AG08395 (cell line): ENCODE measurements at regions not wholly inside any gene's neighbourhood (a gene's known extent, or its start where the extent isn't known, plus 50 kb on each side); places are given as distances from the start of the nearest gene placed in this dataset.

Source experiments
- DNase-seq: peaks from one replicate; pipeline ENCODE4 v3.0.0; 2012; ENCODE audit warnings: mixed read lengths, low spot score

DNA sequence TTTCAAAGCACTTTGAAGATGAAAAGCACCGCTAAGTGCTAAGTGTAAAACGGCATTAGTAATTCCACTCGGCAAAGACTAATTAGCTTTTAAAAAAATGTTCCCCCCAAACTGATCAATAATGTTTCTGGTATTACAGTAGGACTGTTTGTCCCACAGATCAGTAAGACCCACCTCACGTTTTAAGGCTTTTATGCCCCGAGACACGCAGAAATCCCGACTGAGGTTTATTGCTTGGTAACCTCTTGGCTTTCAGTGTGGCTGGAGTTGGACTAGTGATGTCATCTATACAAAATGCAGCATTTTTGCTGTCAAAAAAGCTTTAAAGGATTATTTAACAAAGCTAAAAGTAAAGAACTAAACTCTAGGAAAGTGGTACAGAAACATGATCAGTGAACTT, 414.6 kb upstream of the PSMD7 start:
- no peak for DNase-seq

DNA sequence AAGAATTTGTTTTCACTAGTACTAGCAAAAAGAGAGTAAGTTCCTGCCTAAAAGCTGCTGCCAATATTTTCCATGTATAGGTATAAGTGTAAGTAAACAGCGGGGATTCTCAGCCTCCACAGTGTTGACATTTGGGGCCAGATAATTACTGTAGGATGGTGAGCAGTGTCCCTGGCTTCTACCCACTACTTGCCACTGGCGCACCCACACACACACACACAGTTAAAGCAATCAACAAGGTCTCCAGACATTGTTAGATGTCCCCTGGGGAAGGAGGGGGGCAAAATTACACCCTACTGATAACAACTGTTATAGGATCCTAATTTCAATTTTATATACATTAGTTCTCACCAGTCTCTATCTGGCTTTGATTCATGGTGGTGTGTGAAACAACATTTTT, 417.0 kb upstream of the PSMD7 start:
- no peak for DNase-seq

DNA sequence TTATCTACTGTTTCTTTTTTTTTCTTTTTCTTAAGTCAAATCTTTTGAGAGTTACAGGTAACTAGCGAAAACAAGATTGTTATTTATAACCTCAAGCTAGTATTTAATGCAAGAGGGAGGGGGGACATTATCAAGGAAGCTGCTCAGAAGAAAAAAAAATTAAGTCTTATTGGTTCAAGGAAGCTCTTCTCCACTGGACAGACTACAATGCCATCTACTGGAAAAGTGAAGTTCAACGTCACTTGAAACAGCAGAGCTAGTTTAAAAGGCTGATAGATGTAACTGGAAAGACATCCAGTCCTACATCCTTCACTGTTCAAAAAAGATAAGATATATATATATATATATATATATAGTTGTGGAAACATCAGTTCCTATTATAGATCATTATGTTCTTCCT, 418.0 kb upstream of the PSMD7 start:
- peak; percentile 67 for DNase-seq

DNA sequence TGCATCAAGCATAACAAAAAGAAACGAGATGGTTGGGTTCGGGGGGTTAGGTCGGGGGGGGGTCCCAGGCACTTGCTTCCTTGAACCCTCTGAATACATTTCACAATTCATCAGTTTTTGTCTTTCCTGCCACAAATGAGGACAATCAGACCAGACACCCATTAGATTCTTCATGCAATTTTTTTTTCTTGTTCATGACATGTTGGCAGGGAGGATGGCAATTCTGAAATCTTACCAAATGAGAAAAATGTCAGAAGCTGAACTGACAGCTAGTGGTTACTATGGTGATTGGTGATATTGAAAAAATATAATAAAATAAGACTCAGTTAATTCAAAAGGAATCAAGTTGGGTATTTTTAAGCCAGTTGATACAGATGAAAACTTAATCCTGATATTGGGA, 419.5 kb upstream of the PSMD7 start:
- no peak for DNase-seq

DNA sequence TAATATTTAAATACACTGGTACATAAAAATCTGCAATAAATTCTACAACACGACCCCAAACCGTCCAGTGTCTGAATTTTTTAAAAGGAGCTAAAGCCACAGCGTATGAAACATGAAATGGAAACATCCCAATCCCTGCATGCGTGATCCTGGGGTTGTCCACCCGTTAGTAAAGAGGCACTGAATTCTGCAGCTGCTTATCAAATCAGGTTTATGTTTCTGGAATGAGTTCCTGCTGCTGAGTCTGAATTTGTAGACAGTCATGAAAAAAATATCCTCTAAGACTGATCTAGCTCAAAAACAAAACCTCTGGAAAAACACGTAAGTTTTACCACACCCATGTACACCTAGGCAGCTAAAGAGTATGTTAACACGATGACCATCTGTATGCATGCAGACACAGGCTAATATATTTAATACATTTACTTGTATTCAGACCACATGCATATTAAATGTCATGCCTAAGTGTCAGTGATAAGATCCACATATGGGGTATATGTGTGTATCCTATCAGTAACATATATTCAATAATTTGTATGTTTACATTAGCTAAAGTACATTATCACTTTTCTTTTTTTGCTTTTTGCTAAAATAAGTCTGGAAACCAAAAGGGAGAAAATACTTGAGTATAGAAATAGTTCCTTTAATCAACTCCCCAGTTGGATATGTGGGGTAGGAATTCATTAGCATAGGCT, 420.5 kb upstream of the PSMD7 start:
- DNase-seq = no peak

DNA sequence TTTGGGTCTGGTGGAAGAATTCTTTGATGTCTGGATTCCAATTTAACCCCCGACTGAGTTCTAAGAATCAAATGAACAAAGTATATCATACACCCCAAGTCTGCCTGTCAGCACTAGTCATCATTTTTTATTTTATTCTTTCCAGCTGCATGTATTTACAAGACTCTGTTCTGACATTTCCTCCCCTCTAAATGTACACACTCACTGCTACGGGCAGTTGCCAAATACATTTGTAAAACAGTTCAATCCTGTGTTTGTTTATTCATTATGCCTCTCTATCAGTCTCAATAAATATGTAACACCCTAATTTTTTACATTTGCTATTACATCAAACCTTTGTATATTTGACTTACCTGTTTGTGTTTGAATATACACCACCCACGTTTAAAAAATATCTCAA, 422.3 kb upstream of the PSMD7 start:
- DNase-seq = no peak

DNA sequence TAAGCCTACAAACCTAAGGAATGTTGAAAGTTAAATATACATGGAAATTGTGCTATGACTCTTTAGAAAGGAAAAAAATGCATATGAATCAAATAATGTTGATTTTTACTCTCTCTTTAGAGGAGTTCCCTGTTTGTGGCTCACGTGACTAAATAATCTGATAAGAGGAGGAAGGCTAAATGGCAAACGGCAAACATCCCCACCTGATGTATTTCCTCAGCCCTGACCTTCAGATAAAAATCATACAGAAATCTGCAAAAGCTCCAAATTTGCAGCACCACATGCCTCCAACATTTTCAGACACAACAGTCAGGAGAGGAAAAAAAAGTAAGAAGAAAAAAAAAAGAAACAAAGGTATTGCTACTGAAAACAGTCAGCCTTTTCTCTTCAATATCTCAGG, 423.0 kb upstream of the PSMD7 start:
- DNase-seq = no peak

DNA sequence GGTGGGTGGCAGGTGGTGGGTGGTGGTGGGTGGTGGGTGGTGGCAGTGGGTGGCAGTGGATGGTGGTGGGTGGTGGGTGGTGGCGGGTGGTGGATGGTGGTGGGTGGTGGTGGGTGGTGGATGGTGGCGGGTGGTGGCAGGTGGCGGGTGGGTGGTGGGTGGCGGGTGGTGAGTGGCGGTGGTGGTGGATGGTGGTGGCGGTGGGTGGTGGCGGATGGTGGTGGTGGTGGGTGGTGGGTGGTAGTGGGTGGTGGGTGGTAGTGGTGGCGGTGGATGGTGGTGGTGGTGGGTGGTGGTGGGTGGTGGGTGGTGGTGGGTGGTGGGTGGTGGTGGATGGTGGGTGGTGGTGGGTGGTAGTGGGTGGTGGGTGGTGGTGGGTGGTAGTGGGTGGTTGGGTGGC, 423.8 kb upstream of the PSMD7 start:
- DNase-seq = no peak

DNA sequence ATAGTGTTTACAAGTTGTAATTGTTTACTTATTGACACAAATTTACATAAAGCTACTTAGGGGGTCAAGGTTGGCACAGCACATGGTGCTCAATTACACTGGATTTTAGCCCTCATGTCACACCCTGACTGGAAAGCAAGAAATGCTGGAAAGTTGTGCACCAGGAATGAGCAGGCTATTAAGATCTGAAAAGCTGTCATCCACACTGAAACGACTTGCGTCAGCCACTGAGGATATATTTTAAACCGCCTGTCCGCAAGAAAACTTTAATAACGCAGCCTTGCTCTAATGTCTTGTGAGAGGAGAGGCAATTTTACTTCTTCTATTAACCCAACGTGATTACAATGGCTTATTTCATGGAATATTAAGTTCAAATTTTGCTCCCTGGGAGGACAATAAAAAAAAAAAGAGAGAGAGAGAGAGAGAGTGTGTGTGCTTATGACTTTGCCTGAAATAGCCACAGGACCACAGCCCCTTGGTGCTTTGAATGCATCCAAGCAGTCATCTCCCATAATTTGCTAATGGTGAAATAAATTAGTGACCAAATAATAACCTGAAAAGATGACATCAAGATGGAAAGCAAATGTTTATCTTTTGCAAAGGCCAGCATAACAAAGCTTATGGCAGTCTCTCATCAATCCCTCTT, 425.4 kb upstream of the PSMD7 start:
- DNase-seq = no peak

DNA sequence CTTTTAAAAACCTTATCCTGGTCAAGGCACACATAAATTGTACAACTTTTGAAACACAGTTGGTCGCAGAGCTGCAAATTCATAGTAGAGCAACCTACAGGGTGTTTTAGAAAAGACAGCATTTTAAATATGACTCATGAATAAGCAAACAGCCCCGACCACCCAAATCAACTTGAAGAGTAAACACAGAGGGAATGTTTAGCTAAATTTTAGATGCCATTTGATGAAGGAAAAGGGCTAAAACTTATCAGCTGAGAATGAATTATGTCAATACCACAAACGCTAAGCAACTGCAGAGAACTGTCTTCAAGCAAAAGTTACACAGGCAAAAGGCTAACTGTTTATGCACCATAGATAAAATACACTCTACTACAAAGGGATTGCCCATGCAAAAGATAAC, 427.5 kb upstream of the PSMD7 start:
- DNase-seq = no peak

DNA sequence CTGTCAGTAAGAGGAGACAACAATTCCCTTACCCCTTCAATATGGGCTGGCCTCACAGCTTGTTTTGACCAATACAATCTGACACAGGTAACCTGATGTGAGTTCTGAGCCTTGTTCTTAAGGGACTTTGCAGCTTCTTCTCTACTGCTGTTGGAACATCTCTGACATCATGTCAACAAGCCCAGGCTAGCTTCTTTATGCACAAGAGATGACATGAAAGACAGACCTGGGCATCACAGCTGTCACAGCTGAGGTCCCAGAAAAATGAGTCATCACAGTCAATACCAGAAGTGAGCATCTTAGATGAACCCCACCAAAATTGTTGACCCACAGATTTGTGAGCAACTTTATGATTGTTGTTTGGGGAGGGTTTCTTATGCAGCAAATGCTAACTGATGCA, 431.7 kb upstream of the PSMD7 start:
- DNase-seq = no peak

DNA sequence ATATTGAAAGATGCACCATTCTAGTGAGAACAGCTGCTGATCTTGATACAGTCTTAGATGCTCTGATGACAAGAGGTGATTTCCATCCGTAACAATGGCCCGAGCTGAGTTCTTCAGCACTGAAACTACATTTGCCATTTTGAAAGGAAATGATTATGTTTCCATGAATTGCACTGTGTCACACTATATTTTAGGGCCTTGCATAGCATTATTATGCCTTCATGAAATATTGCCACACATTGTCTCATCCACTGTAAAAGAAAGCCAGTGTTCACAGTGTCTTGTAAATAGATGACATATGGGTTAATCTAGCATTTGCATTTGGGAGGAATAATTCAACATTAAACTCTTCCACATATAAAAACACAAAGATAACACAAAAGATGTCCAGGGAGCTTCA, 438.3 kb upstream of the PSMD7 start:
- no peak for DNase-seq

DNA sequence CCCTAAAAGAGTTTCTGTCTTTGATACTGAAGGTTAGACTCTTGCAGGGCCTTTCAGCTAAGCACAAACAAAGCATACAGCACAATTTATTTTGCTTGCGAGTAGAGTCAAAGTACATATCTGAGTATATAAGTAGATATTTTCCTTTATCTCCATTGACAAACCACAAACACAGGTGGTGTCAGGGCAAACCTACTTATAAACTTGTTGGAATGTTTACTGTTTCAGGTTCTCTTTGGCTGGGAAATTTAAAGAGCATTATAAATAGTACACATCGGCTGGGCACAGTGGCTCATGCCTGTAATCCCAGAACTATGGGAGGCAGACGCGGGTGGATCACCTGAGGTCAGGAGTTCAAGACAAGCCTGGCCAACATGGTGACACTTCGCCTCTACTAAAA, 442.6 kb upstream of the PSMD7 start:
- DNase-seq = no peak

DNA sequence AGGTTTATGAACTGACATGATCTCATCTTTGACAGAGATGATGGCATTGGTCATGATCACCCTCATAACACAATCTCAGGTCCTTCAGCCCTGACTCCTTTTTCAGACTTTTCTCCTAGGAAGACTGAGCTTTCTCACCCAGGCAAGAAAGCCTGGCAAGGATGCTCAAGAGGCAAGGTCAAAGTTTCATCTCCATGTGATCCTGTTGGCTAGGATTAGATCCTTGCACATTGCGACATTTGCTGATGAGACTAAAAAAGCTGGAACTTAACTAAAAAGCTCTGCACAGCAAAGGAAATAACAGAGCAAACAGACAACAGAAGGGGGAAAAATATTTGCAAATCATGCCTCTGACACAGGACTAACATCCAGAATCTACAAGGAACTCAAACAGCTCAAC, 444.1 kb upstream of the PSMD7 start:
- DNase-seq = no peak

DNA sequence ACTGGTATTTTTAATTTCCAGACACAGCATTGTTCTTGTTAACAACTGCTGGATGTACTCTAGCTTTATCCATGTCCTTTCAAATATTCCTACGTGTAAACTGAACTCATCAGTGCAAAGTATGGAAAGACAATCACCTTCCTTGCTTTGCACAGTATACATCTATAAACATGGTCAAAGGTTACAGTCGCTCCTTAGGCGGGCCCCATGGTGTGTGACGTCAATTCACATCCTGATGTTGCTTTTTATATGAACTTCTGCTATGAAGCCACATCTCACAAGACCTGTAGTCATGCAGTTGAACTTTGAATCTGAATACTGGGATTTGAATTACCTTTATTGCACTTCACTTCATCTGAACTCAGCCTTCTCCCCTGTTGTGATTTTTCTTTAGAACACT, 447.6 kb upstream of the PSMD7 start:
- DNase-seq = no peak

DNA sequence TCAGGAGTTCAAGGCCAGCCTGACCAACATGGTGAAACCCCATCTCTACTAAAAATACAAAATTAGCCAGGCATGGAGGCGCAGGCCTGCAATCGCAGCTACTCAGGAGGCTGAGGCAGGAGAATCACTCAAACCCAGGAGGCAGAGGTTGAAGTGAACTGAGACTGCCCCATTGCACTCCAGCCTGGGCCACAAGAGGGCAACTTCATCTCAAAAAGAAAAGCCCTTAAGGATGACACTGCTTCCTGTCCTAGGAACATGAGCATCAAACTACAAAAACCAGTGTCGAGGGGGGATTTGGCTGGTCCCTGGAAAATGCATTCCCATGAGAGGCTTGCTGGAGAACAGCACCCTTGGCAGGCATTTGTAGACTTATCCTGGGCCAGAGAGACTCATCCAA, 449.5 kb upstream of the PSMD7 start:
- DNase-seq = no peak

DNA sequence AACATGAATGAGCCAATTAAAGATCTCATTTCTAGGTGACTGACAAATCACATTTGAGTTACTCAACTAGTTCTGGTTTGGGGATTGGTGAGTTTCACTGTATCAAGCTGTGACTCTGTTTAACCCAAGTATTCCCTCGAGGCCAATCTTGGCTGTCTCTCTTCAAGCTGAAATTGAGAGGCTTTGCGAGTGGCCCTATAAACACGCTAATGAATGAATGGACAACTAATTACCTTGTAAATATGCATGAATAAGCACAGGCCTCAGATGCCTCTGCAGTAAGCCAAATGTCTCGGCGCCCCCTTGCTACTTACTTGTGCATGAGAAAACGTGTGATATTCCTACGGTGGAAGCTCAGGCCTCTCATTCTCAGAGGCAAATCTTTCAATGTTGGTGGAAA, 450.3 kb upstream of the PSMD7 start:
- no peak for DNase-seq

DNA sequence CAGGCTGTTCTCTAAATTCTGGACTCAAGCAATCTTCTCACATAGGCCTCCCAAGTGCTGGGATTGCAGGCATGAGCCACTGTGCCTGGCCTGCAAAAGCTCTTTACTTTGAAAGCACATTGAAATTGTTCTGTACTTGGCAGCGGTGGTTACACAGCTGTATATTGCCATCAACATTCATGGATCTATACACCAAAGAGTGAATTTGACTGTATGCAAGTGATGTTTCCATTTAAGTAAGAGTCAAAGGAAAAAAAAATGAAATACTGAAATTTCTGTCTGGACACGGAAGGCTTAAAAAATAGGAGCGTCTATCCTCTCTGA, 450.6 kb upstream of the PSMD7 start:
- DNase-seq = no peak

DNA sequence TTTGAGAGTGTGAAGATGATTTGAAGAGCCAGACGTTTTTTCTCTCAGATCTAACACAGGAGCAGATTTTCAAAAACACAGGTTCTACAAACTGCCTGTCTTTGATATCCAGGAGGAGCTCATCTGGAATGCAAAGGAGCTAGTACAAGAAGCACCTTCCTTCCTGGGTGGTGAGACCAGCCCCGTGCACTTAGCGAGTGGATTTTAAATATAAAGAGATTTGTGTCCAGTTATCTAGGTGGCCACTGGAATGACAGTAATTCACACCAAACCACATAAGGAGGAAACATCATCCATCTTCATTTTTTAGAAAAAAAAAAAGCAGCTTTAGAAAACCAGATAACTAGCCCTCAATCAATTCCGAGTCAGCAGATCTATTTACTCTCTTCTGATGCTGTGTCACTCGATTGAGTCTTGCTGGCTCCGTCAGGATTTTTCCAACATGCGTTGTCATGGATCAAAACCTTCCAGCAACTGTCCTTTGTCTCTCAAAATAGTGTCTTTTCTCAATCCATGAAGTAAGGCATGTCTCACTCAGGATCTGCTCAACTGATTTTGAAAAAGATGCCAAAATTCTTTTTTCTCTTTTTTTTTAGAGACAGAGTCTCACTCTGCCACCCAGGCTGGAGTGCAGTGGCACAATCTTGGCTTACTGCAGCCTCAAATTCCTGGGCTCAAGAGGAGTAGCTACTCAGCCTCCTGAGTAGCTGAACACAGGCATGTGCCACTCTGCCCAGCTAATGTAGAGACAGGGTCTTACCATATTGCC, 451.2 kb upstream of the PSMD7 start:
- DNase-seq = no peak

DNA sequence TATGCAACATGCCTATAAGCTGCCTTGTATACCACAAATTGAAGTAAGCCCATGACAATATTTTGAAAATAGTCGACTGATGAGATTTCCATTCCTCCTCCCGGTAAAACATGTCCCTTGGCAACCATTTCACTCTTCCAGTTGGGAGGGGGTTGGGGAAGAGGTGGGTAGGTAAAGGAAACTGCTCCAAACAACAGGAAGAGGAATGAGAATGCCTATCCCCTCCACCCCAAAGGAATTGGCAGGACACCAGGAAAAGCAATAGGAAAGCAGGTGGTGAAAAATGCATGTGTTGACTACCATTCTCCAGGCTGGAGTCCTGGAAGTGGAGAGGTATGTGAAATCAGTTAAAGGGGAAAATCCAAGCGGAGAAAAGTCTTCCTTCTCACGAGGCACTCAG, 455.9 kb upstream of the PSMD7 start:
- DNase-seq = no peak

DNA sequence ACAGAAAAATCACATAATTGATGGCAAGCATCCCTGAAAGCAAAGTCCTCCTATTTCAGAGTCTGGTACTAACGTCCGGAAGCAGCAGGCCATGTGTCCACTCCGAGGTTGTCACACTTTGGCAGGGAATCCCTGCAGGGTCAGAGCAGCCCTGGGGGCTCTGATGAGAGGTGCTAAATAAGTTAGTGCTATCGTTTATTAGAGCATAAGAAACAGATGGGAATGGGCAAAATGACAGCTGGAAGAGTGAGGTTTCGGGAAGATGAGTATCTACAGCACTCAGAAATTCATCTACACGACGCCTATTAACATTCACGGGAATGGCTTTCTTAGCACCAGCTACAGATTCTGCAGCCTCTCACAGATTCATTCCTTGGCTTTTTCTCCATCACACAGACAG, 465.4 kb upstream of the PSMD7 start:
- no peak for DNase-seq

DNA sequence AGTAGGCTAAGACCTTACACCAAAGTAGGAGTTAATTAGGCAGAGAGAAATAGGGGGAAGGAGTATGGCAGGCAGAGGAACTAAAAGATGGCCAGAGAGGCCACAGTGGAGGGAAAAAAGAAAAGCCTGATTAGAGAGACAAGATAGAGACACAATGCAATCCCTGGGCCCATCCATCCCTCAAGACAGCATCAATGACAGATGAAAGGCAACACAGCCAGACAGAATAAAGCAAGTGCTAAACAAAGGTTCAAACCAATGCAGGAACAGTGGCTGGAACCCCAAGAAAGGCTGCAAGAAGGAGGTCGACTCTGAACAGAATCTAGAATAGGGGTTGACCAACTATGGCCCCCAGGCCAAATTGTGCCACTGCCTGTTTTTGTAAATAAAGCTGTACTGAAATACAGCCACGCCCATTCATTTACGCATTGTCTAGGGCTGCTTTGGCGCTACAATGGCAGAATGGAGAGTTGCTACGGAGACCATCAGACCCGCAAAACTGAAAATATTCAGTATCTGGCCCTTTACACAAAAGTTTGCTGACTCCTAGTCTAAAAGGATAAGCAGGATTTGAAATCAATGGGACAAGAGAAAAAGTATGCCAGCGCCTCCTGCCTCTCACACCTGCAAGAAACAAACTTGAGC, 473.3 kb upstream of the PSMD7 start:
- DNase-seq = no peak
